ENCODE measurements at regions not wholly inside any gene's neighbourhood (a gene's known extent, or its start where the extent isn't known, plus 50 kb on each side); places are given as distances from the start of the nearest gene placed in this dataset.

- WGBS, result 98% methylated on average over 2 of the region's 3 CpGs
- Histone ChIP-seq H3K9ac (ENCODE audit: low read length) (no peak overlapping the region), H3K4me2 (ENCODE audit: low read length, poor library complexity, severe bottlenecking) (no peak overlapping the region), H3K23ac (ENCODE audit: low read length in 2 of 2) (no peak overlapping the region), H4K8ac (ENCODE audit: low read length) (no peak overlapping the region), H2BK5ac (ENCODE audit: low read depth, low read length, poor library complexity, severe bottlenecking) (no peak overlapping the region), H3K79me1 (replicated peaks; ENCODE audit: low read length, poor library complexity, severe bottlenecking) (peaks cover 20% of the 10 kb centered on the region), H2BK15ac (ENCODE audit: low read depth, poor library complexity, severe bottlenecking) (no peak overlapping the region), H3K18ac (ENCODE audit: low read depth in 1 of 2, low read length in 2 of 2) (no peak overlapping the region), H3K14ac (ENCODE audit: low read length in 2 of 2) (no peak overlapping the region), H2BK120ac (ENCODE audit: low read depth, low read length) (no peak overlapping the region), H3K4me3 (ENCODE audit: insufficient read depth in 1 of 2, low read depth in 1 of 2, low read length in 2 of 2) (no peak overlapping the region), H2AK5ac (ENCODE audit: low read length, severe bottlenecking) (no peak overlapping the region), H3K27me3 (ENCODE audit: control insufficient read depth in 1 of 2, insufficient read depth in 1 of 2, low read length in 2 of 2) (no peaks in the 10 kb centered on the region), H4K91ac (ENCODE audit: low read length) (no peak overlapping the region), H3K36me3 (ENCODE audit: control insufficient read depth in 1 of 2, insufficient read depth in 2 of 2, low read depth in 1 of 2, low read length in 2 of 2) (no peaks in the 10 kb centered on the region), H3K4ac (ENCODE audit: low read depth in 1 of 2, low read length in 2 of 2) (no peak overlapping the region), H2AFZ (ENCODE audit: low read depth, low read length) (no peak overlapping the region), H3K4me1 (ENCODE audit: control insufficient read depth, insufficient read depth, low read depth, low read length) (no peaks in the 10 kb centered on the region), H2BK12ac (ENCODE audit: low read length in 2 of 2) (no peak overlapping the region), H3K27ac (ENCODE audit: low read length, poor library complexity, severe bottlenecking) (no peak overlapping the region), H3K9me3 (ENCODE audit: control insufficient read depth, low read length) (no peaks in the 10 kb centered on the region)
- DNase-seq, result no peak
These were observed 589.7 kb downstream of the LIG4 start for GRCh38 chr13:107625648-107626047.

GRCh38 chr13:107617527-107617926 is 597.8 kb downstream of the LIG4 start:
- no peak overlapping the region for H3K4ac ChIP-seq (ENCODE audit: low read depth in 1 of 2, low read length in 2 of 2)

DNA sequence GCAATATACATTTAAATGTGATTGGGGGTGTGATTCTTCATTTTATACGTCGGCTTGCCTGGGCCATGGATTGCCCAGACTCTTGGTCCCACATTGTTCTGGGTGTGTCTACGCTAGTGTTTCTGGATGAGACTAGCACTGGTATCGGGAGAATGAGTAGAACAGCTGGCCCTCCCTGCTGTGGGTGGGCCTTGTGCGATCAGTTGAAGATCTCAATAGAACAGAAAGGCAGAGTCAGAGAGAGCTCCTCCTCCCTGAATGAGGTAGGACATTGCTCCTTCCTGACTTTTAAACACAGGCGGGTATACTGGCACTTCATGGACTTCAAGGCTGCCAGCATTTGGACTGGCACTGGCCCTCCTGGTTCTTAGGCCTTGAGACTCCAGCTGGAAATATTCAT is 603.0 kb downstream of the LIG4 start:
- 96% methylated on average over 6 of the region's 6 CpGs for WGBS
- H2BK15ac ChIP-seq (ENCODE audit: low read depth, poor library complexity, severe bottlenecking), result no peak overlapping the region
- no peaks in the 10 kb centered on the region for H3K9me3 ChIP-seq (ENCODE audit: control insufficient read depth, low read length)
- DNase-seq, result no peak
- H2AFZ ChIP-seq (ENCODE audit: low read depth, low read length), result no peak overlapping the region
- H2BK120ac ChIP-seq (ENCODE audit: low read depth, low read length), result no peak overlapping the region
- H3K79me1 ChIP-seq (replicated peaks; ENCODE audit: low read length, poor library complexity, severe bottlenecking), result peaks cover 33% of the 10 kb centered on the region
- H3K18ac ChIP-seq (ENCODE audit: low read depth in 1 of 2, low read length in 2 of 2), result no peak overlapping the region
- H3K4ac ChIP-seq (ENCODE audit: low read depth in 1 of 2, low read length in 2 of 2), result no peak overlapping the region
- no peaks in the 10 kb centered on the region for H3K27me3 ChIP-seq (ENCODE audit: control insufficient read depth in 1 of 2, insufficient read depth in 1 of 2, low read length in 2 of 2)
- no peak overlapping the region for H2BK5ac ChIP-seq (ENCODE audit: low read depth, low read length, poor library complexity, severe bottlenecking)
- H3K9ac ChIP-seq (ENCODE audit: low read length), result no peak overlapping the region
- H3K14ac ChIP-seq (ENCODE audit: low read length in 2 of 2), result no peak overlapping the region
- H3K4me2 ChIP-seq (ENCODE audit: low read length, poor library complexity, severe bottlenecking), result no peak overlapping the region
- H2BK12ac ChIP-seq (ENCODE audit: low read length in 2 of 2), result no peak overlapping the region
- H3K4me3 ChIP-seq (ENCODE audit: insufficient read depth in 1 of 2, low read depth in 1 of 2, low read length in 2 of 2), result no peak overlapping the region
- no peak overlapping the region for H3K27ac ChIP-seq (ENCODE audit: low read length, poor library complexity, severe bottlenecking)
- H4K8ac ChIP-seq (ENCODE audit: low read length), result no peak overlapping the region
- peaks cover 0 to 4% of the 10 kb centered on the region in 2 experiments for H3K36me3 ChIP-seq (ENCODE audit: control insufficient read depth in 1 of 2, insufficient read depth in 2 of 2, low read depth in 1 of 2, low read length in 2 of 2)
- no peak overlapping the region for H4K91ac ChIP-seq (ENCODE audit: low read length)
- H2AK5ac ChIP-seq (ENCODE audit: low read length, severe bottlenecking), result no peak overlapping the region
- no peaks in the 10 kb centered on the region for H3K4me1 ChIP-seq (ENCODE audit: control insufficient read depth, insufficient read depth, low read depth, low read length)
- peak overlapping the region in 1 of 2 experiments; percentile 46 for H3K23ac ChIP-seq (ENCODE audit: low read length in 2 of 2)

More at GRCh38 chr13:107617527-107617926, 597.8 kb downstream of the LIG4 start:
- no peak overlapping the region for H3K23ac ChIP-seq (ENCODE audit: low read length in 2 of 2)
- WGBS, result 77% methylated on average over 2 of the region's 2 CpGs
- H3K4me2 ChIP-seq (ENCODE audit: low read length, poor library complexity, severe bottlenecking), result no peak overlapping the region
- no peaks in the 10 kb centered on the region for H3K9me3 ChIP-seq (ENCODE audit: control insufficient read depth, low read length)
- no peak overlapping the region for H3K27ac ChIP-seq (ENCODE audit: low read length, poor library complexity, severe bottlenecking)
- H3K14ac ChIP-seq (ENCODE audit: low read length in 2 of 2), result no peak overlapping the region
- H2BK120ac ChIP-seq (ENCODE audit: low read depth, low read length), result no peak overlapping the region
- H3K27me3 ChIP-seq (ENCODE audit: control insufficient read depth in 1 of 2, insufficient read depth in 1 of 2, low read length in 2 of 2), result no peaks in the 10 kb centered on the region
- H2BK15ac ChIP-seq (ENCODE audit: low read depth, poor library complexity, severe bottlenecking), result no peak overlapping the region
- H2BK12ac ChIP-seq (ENCODE audit: low read length in 2 of 2), result no peak overlapping the region
- no peak overlapping the region for H3K9ac ChIP-seq (ENCODE audit: low read length)
- H3K4me3 ChIP-seq (ENCODE audit: insufficient read depth in 1 of 2, low read depth in 1 of 2, low read length in 2 of 2), result no peak overlapping the region
- DNase-seq, result no peak
- H2BK5ac ChIP-seq (ENCODE audit: low read depth, low read length, poor library complexity, severe bottlenecking), result no peak overlapping the region
- no peak overlapping the region for H3K18ac ChIP-seq (ENCODE audit: low read depth in 1 of 2, low read length in 2 of 2)
- H3K79me1 ChIP-seq (replicated peaks; ENCODE audit: low read length, poor library complexity, severe bottlenecking), result peaks cover 34% of the 10 kb centered on the region
- H3K36me3 ChIP-seq (ENCODE audit: control insufficient read depth in 1 of 2, insufficient read depth in 2 of 2, low read depth in 1 of 2, low read length in 2 of 2), result no peaks in the 10 kb centered on the region
- H4K91ac ChIP-seq (ENCODE audit: low read length), result no peak overlapping the region
- no peak overlapping the region for H2AK5ac ChIP-seq (ENCODE audit: low read length, severe bottlenecking)
- H2AFZ ChIP-seq (ENCODE audit: low read depth, low read length), result no peak overlapping the region
- no peaks in the 10 kb centered on the region for H3K4me1 ChIP-seq (ENCODE audit: control insufficient read depth, insufficient read depth, low read depth, low read length)
- no peak overlapping the region for H4K8ac ChIP-seq (ENCODE audit: low read length)

GRCh38 chr13:107608736-107609135 is 606.6 kb downstream of the LIG4 start:
- DNase-seq, result no peak
- H3K27ac ChIP-seq (ENCODE audit: low read length, poor library complexity, severe bottlenecking), result no peak overlapping the region
- H3K27me3 ChIP-seq (ENCODE audit: control insufficient read depth in 1 of 2, insufficient read depth in 1 of 2, low read length in 2 of 2), result no peaks in the 10 kb centered on the region
- no peak overlapping the region for H2BK12ac ChIP-seq (ENCODE audit: low read length in 2 of 2)
- no peak overlapping the region for H3K18ac ChIP-seq (ENCODE audit: low read depth in 1 of 2, low read length in 2 of 2)
- H3K4ac ChIP-seq (ENCODE audit: low read depth in 1 of 2, low read length in 2 of 2), result no peak overlapping the region
- H3K4me2 ChIP-seq (ENCODE audit: low read length, poor library complexity, severe bottlenecking), result no peak overlapping the region
- H3K9me3 ChIP-seq (ENCODE audit: control insufficient read depth, low read length), result no peaks in the 10 kb centered on the region
- H4K8ac ChIP-seq (ENCODE audit: low read length), result no peak overlapping the region
- H3K23ac ChIP-seq (ENCODE audit: low read length in 2 of 2), result no peak overlapping the region
- H2BK120ac ChIP-seq (ENCODE audit: low read depth, low read length), result no peak overlapping the region
- no peak overlapping the region for H2BK15ac ChIP-seq (ENCODE audit: low read depth, poor library complexity, severe bottlenecking)
- H3K79me1 ChIP-seq (replicated peaks; ENCODE audit: low read length, poor library complexity, severe bottlenecking), result peaks cover 32% of the 10 kb centered on the region
- H3K4me1 ChIP-seq (ENCODE audit: control insufficient read depth, insufficient read depth, low read depth, low read length), result no peaks in the 10 kb centered on the region
- H3K36me3 ChIP-seq (ENCODE audit: control insufficient read depth in 1 of 2, insufficient read depth in 2 of 2, low read depth in 1 of 2, low read length in 2 of 2), result peaks cover 0 to 4% of the 10 kb centered on the region in 2 experiments
- H3K14ac ChIP-seq (ENCODE audit: low read length in 2 of 2), result no peak overlapping the region
- H2AFZ ChIP-seq (ENCODE audit: low read depth, low read length), result no peak overlapping the region
- no peak overlapping the region for H3K9ac ChIP-seq (ENCODE audit: low read length)
- WGBS, result 97% methylated on average over 9 of the region's 9 CpGs
- no peak overlapping the region for H3K4me3 ChIP-seq (ENCODE audit: insufficient read depth in 1 of 2, low read depth in 1 of 2, low read length in 2 of 2)
- H4K91ac ChIP-seq (ENCODE audit: low read length), result no peak overlapping the region
- no peak overlapping the region for H2AK5ac ChIP-seq (ENCODE audit: low read length, severe bottlenecking)
- no peak overlapping the region for H2BK5ac ChIP-seq (ENCODE audit: low read depth, low read length, poor library complexity, severe bottlenecking)

Measured in mesenchymal stem cell (in vitro differentiated cells and primary cell).